KG1 (cell line): ENCODE measurements at regions not wholly inside any gene's neighbourhood (a gene's known extent, or its start where the extent isn't known, plus 50 kb on each side); places are given as distances from the start of the nearest gene placed in this dataset.
"Not testable (repeated sequence)": the region's sequence is repeated elsewhere in the genome, so short reads cannot be mapped to it uniquely, and the experiment has no call there.

ENCODE experiments used
- DNase-seq: peaks from one replicate; lab custom pipeline; 2025; lab: John Stamatoyannopoulos, UW

- no peak for DNase-seq
These were observed 230.8 kb upstream of the CHAC2 start for GRCh38 chr2:53536583-53537361.

DNA sequence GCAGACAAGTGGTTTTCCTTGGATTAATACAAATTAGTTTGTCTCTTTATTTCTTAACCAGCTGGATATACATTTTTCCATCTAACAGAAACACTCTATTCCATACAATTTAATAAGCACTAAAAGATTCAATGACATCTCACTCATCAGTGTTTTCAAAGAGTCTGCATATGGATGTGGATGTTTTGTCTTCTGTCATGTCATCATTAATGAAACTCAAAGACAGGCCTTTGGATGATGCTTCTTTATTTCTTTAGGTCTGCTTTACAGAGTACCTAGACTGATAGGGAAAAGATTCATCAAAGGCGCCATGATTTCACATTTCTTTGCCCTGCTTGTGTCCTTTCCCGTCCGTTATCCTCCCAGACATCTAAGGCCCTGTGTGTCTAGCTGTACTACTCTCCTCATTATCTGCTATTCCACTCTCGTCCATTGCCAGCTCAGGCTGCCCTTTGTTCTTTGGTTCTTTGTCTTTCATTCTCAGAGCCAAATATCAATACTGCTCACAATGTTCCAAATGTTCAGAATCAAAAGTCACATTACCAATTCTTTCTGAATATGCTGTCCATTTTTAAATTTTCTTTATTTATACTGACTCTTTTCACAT, 232.3 kb upstream of the CHAC2 start:
- no peak for DNase-seq

GRCh38 chr2:53530126-53530525, 237.5 kb upstream of the CHAC2 start:
- no peak for DNase-seq

DNA sequence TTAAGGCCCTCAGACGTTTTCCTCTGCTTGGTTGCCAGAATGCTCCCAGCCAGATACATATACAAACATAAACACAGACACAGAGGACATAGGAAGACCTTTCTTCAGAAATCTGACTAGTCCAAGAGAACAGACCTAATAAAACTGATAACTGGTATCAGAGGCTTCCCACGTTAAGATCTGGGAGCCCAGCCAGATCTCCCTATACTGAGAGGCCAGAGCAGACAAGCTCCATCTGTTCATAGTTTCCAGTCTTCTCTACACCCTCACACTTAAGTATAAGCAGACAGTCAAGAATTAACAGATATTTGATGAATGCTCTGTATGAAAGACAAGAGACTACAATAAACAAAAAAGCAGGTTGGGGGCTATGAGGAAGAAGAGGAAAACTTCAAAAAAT, 240.5 kb upstream of the CHAC2 start:
- no peak for DNase-seq

- no peak for DNase-seq
These were observed 247.4 kb upstream of the CHAC2 start for GRCh38 chr2:53519918-53520841.

DNA sequence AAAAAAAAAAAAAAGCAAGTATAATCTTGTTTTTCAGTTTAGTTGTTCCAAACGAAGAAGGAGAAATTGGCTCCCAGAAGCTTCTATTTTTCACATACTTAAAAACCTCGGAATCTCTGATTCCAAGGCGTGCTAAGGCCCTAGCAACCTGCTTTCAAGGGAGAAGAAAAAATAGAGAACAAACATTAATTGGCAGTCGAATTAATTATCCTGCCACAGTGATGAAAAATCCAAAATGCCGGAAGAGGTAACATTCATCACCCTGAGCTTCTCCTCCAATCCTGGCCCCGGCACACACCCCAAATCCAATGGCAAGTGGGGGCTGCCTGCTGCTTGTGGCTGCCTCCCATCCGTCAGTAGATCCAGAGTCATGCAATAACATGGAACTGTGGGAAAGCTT, 250.2 kb upstream of the CHAC2 start:
- DNase-seq, result no peak

DNA sequence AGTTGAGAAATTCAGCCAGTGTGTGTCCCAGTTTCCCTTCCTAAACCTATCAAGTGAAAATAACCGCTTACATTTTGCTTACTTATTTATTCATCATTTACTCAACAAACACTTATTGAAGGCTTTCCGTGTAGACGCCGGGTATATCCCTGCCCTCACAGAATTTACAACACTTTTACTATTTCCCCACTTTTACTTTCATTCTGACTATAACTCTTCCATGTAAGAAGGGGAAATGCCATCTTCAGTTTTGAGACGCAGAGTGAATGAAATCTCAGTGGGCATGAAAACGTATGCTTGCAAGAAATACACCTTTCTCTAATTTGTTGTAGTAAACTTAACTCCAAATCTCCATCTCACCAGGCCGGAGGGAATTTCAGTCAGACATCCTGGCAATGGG, 251.0 kb upstream of the CHAC2 start:
- DNase-seq, result no peak

GRCh38 chr2:53515435-53516332, 251.9 kb upstream of the CHAC2 start:
- no peak for DNase-seq

GRCh38 chr2:53513167-53513666, 254.4 kb upstream of the CHAC2 start:
- DNase-seq, result no peak

GRCh38 chr2:53512071-53512826, 255.4 kb upstream of the CHAC2 start:
- no peak for DNase-seq

DNA sequence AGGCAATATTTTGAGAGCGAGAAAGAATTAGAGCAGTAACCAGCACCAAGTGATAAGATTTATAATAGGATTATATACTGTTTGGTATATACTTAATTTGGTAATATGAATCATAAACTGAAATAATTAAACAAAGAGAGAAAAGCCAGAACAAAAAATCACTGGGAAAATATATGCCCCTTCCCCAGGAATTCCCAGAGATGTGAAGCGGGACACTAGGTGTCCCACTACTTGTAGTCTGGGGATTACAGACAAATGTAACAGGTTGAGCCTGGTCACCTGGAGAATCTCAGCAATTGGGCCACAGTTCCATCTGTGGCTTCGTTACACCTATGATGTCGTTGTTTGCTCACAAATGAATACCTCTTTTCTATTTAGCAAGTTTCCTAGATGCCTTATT, 256.1 kb upstream of the CHAC2 start:
- no peak for DNase-seq

DNA sequence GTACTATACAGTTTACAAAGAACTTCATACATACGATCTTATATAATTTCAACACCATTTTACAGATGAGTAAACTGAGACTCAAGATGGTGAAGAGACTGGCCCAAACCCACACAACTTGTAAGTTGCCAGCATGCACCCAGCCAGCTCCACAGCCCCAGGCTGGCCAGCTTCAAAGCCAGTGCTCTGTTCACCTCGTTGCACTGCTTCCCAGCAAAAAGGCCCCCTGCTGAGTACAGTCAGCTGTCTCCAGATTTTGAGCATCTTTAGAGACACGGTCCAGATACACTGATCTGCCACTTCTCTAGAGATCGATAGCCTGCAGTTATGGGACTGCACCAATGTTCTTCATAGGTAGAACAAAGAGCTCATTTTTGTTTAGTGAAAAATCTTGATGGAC, 257.2 kb upstream of the CHAC2 start:
- no peak for DNase-seq

- no peak for DNase-seq
These were observed 257.7 kb upstream of the CHAC2 start for GRCh38 chr2:53509831-53510388.

DNA sequence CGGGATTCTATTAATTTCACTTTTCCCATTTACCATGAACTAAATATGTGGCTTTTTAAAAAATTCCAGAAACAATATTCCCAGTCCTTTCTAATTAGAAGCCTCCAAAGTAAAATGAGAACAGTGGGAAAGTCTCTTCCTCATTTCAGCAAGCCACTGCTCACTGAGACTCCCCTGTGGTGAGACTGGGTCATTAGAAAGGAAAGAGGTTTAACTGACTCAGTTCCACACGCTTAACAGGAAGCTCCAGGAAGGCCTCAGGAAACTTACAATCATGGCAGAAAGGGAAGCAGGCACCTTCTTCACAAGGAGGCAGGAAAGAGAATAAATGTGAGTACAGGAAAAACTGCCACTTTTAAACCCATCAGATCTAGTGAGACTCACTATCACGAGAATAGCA, 258.9 kb upstream of the CHAC2 start:
- no peak for DNase-seq

- not testable (repeated sequence) for DNase-seq
These were observed 260.5 kb upstream of the CHAC2 start for GRCh38 chr2:53507070-53507469.

DNA sequence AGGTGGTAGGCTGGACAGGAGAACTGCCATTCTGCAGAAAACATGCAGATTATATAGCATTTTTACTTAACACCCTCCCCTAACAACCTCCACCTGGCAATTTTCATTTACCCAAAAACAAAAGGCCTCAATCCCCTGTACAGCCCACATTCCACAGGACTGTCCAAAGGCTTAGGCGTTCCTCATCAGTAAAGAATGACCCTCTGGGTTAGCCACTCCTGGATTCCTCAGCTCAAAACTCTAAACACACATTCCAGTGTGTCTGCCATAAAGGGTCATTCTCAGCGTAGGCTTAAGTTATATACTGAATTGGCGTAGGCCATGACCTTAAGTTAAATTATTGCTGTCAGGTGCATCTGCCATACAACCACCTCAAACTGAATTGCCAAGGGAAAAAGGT, 261.8 kb upstream of the CHAC2 start:
- DNase-seq, result no peak

DNA sequence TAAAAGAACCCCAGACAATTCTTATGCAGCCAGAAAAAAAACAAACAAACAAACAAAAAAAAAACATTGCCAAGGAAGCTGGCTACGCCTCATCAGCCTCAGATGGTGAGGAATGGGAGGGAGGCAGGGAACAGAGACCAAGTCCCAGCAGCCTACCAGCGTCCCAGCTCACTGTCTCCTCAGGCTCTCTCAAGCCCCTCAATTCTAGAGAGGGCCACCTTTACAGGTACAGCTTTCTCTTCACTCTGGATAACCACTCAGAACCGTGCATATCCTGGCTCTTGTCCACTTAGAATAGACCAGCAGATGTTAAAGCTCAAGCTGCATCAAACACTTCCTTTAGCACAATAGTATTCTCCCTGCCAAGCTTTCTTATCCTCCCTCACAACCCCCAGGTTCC, 263.1 kb upstream of the CHAC2 start:
- no peak for DNase-seq

GRCh38 chr2:53500181-53500580, 267.4 kb upstream of the CHAC2 start:
- DNase-seq, result no peak

- DNase-seq, result no peak
These were observed 269.4 kb upstream of the CHAC2 start for GRCh38 chr2:53498210-53498609.

DNA sequence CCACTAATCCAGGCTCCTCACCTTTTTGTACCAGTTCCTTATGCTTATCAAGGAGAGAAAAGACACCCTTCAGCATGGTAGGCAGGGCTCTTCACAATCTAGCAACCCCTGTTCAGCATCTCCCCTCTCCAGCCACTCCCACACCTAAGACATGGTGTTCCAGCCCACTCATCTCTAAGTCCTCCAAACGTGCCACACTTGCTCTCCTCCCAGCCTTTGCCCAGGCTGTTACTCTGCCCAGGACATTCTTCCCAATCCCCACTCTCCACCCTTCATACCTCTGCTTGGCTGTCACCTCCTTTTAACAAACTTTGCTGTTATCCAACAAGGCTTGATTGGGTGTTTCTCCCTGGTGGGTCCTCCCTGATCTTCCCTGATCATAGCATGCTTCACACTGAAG, 270.6 kb upstream of the CHAC2 start:
- DNase-seq, result no peak

GRCh38 chr2:53493210-53493609, 274.4 kb upstream of the CHAC2 start:
- DNase-seq, result no peak
